ENCODE measurements at regions not wholly inside any gene's neighbourhood (a gene's known extent, or its start where the extent isn't known, plus 50 kb on each side); places are given as distances from the start of the nearest gene placed in this dataset.

GRCh38 chr3:69511361-69511760 is 125.5 kb upstream of the FRMD4B start:
- TF ChIP-seq, protein P1, sequence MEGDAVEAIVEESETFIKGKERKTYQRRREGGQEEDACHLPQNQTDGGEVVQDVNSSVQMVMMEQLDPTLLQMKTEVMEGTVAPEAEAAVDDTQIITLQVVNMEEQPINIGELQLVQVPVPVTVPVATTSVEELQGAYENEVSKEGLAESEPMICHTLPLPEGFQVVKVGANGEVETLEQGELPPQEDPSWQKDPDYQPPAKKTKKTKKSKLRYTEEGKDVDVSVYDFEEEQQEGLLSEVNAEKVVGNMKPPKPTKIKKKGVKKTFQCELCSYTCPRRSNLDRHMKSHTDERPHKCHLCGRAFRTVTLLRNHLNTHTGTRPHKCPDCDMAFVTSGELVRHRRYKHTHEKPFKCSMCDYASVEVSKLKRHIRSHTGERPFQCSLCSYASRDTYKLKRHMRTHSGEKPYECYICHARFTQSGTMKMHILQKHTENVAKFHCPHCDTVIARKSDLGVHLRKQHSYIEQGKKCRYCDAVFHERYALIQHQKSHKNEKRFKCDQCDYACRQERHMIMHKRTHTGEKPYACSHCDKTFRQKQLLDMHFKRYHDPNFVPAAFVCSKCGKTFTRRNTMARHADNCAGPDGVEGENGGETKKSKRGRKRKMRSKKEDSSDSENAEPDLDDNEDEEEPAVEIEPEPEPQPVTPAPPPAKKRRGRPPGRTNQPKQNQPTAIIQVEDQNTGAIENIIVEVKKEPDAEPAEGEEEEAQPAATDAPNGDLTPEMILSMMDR (IDR thresholded peaks at IDR 0.05; ENCODE audit: insufficient read depth, low read depth, low read length) = no peak
- Histone ChIP-seq H3K27me3 (ENCODE audit: control insufficient read depth, insufficient read depth, low read length) (no peaks in the 10 kb centered on the region), H3K4me3 (ENCODE audit: low read depth, low read length) (no peak overlapping the region), H3K36me3 (ENCODE audit: control insufficient read depth, insufficient read depth, low read length) (no peaks in the 10 kb centered on the region)
- POLR2A ChIA-PET = no interaction called here
- DNase-seq (ENCODE audit: low read depth) = no peak
- CTCF ChIA-PET = no interaction called here

DNA sequence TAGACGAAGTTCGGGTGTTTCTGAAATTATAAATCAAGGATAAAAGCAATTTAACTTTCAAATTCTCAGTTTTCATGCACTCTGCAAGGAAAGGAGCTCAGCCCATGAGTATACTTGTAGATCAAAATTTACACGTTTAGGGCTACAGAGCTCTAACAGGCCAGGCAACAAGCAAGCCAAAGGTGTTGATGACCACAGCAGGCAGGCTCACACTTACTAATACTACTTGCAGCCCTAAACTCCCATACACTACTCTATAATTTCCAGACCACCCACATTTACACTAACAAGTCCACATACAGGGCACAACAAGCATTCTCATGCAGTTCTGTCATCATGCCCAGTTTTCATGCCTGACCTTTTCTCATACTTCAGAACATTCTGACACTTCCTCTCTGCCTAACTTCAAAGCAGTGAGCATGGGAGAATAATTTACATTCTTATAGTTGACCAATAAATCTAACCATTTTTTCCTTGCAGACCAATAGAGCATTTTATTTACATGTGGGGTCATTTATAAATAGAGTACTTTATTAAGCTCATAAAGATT is 124.7 kb upstream of the FRMD4B start:
- Histone ChIP-seq H3K4me3 (ENCODE audit: low read depth, low read length) (no peak overlapping the region), H3K36me3 (ENCODE audit: control insufficient read depth, insufficient read depth, low read length) (no peaks in the 10 kb centered on the region), H3K27me3 (ENCODE audit: control insufficient read depth, insufficient read depth, low read length) (no peaks in the 10 kb centered on the region)
- TF ChIP-seq, protein P1 (IDR thresholded peaks at IDR 0.05; ENCODE audit: insufficient read depth, low read depth, low read length) = no peak
- DNase-seq (ENCODE audit: low read depth) = no peak
- CTCF ChIA-PET = no interaction called here
- POLR2A ChIA-PET = no interaction called here

DNA sequence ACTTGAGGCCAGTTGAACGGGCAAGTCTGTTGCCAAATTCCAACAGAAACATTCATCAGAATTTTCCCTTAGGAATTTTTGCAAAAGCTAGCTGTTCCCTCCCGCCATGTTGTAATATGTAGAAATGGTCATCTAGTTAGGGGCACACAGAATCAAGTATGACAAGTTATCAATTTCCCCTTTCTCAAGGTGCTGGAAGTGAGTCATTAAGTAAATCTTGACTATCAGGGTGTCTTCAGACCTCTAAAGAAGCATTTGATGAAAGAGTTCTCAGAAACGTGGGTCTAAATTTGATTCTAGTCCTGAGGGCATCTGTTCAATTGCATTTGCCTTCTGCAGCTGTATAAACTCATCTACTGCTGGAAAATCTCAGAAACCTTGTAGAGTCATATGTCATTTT is 123.4 kb upstream of the FRMD4B start:
- TF ChIP-seq, protein P1 (IDR thresholded peaks at IDR 0.05; ENCODE audit: insufficient read depth, low read depth, low read length) = no peak
- no peaks in the 10 kb centered on the region for H3K36me3 ChIP-seq (ENCODE audit: control insufficient read depth, insufficient read depth, low read length)
- ChIA-PET CTCF (no interaction called here), POLR2A (no interaction called here)
- no peak for DNase-seq (ENCODE audit: low read depth)
- no peak overlapping the region for H3K4me3 ChIP-seq (ENCODE audit: low read depth, low read length)
- H3K27me3 ChIP-seq (ENCODE audit: control insufficient read depth, insufficient read depth, low read length) = no peaks in the 10 kb centered on the region

- no peak for DNase-seq (ENCODE audit: low read depth)
- H3K27me3 ChIP-seq (ENCODE audit: control insufficient read depth, insufficient read depth, low read length) = no peaks in the 10 kb centered on the region
- ChIA-PET POLR2A (no interaction called here), CTCF (no interaction called here)
- H3K36me3 ChIP-seq (ENCODE audit: control insufficient read depth, insufficient read depth, low read length) = no peaks in the 10 kb centered on the region
- TF ChIP-seq, protein P1 (IDR thresholded peaks at IDR 0.05; ENCODE audit: insufficient read depth, low read depth, low read length) = no peak
- H3K4me3 ChIP-seq (ENCODE audit: low read depth, low read length) = no peak overlapping the region
These were observed 120.0 kb upstream of the FRMD4B start for GRCh38 chr3:69505770-69506407.

DNA sequence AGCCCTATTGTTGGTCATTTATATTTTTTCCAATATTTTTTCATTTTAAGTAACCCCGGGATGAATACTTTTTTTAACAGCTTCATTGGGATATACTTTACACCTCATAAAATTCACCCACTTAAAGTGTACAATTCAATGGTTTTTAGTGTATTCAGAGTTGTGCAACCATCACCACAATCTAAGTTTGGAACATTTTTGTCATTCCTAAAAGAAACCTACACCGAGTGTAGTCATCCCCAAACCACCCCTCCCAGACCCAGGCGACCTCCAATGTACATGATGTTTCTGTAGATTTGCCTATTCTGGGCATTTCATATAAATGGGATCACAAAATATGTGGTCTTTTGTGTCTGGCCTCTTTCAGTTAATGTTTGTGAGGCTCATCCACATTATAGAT is 118.3 kb upstream of the FRMD4B start:
- no peak overlapping the region for H3K4me3 ChIP-seq (ENCODE audit: low read depth, low read length)
- no peaks in the 10 kb centered on the region for H3K27me3 ChIP-seq (ENCODE audit: control insufficient read depth, insufficient read depth, low read length)
- H3K36me3 ChIP-seq (ENCODE audit: control insufficient read depth, insufficient read depth, low read length) = no peaks in the 10 kb centered on the region
- DNase-seq (ENCODE audit: low read depth) = no peak
- ChIA-PET CTCF (interaction anchor here (0.8 to 1.0 kb wide), 2 partner anchors 30 to 343 kb away, joined by 3 read pairs; no protein-coding TSS in a partner anchor), POLR2A (no interaction called here)
- TF ChIP-seq, protein P1 (IDR thresholded peaks at IDR 0.05; ENCODE audit: insufficient read depth, low read depth, low read length) = no peak
